Parathyroid adenoma (tissue), 2 donors: ENCODE measurements at regions not wholly inside any gene's neighbourhood (a gene's known extent, or its start where the extent isn't known, plus 50 kb on each side); places are given as distances from the start of the nearest gene placed in this dataset.

ENCODE experiments used
- H2AFZ ChIP-seq: fragments of 300-600 bp; sonication (generic); one replicate; pipeline ENCODE4 v1.7.0; 2017; ENCODE audit warnings: antibody characterized with exemption, mild to moderate bottlenecking
- H3K27ac ChIP-seq: fragments of 300-600 bp; sonication (generic); one replicate; pipeline ENCODE4 v1.7.0; 2017
- H3K27me3 ChIP-seq: fragments of 300-600 bp; sonication (generic); one replicate; pipeline ENCODE4 v1.7.0; 2017; ENCODE audit warnings: low read length; ENCODE audit not compliant: control insufficient read depth, insufficient read depth
- H3K36me3 ChIP-seq: fragments of 300-600 bp; sonication (generic); one replicate; pipeline ENCODE4 v1.7.0; 2017; ENCODE audit warnings: low read length; ENCODE audit not compliant: control insufficient read depth, insufficient read depth
- H3K4me1 ChIP-seq: fragments of 300-600 bp; sonication (generic); one replicate; pipeline ENCODE4 v1.7.0; 2017; ENCODE audit warnings: control low read depth
- H3K4me2 ChIP-seq: fragments of 300-600 bp; sonication (generic); one replicate; pipeline ENCODE4 v1.7.0; 2017; ENCODE audit warnings: low read length
- H3K4me3 ChIP-seq: fragments of 300-600 bp; sonication (generic); one replicate; pipeline ENCODE4 v1.7.0; 2017; ENCODE audit warnings: low read depth, low read length
- H3K79me2 ChIP-seq: fragments of 300-600 bp; sonication (generic); one replicate; pipeline ENCODE4 v1.7.0; 2017; ENCODE audit warnings: control low read depth
- H3K9ac ChIP-seq: fragments of 300-600 bp; sonication (generic); one replicate; pipeline ENCODE4 v1.7.0; 2017; ENCODE audit warnings: mild to moderate bottlenecking
- H3K9me3 ChIP-seq: fragments of 300-600 bp; sonication (generic); one replicate; pipeline ENCODE4 v1.7.0; 2017; ENCODE audit warnings: low read length; ENCODE audit not compliant: control insufficient read depth
- CTCF ChIP-seq: fragments of 300-600 bp; sonication (generic); IDR thresholded peaks from one replicate; pipeline ENCODE4 v1.7.0; 2017; ENCODE audit warnings: antibody characterized with exemption, mild to moderate bottlenecking
- donor health status: primary hyperparathyroidism.

GRCh38 chr13:109954441-109954840 is 168.1 kb upstream of the IRS2 start:
- Histone ChIP-seq H2AFZ (no peak overlapping the region), H3K9ac (no peak overlapping the region), H3K27ac (no peak overlapping the region), H3K4me2 (no peak overlapping the region), H3K4me1 (no peaks in the 10 kb centered on the region), H3K27me3 (no peaks in the 10 kb centered on the region), H3K36me3 (no peaks in the 10 kb centered on the region), H3K79me2 (no peaks in the 10 kb centered on the region), H3K9me3 (no peaks in the 10 kb centered on the region), H3K4me3 (no peak overlapping the region)
- TF ChIP-seq CTCF: no peak

GRCh38 chr13:109951491-109951890 is 165.1 kb upstream of the IRS2 start:
- H3K4me1 ChIP-seq: no peaks in the 10 kb centered on the region
- H3K27ac ChIP-seq: no peak overlapping the region
- H3K9me3 ChIP-seq: no peaks in the 10 kb centered on the region
- no peak overlapping the region for H3K4me2 ChIP-seq
- H3K27me3 ChIP-seq: no peaks in the 10 kb centered on the region
- H2AFZ ChIP-seq: no peak overlapping the region
- H3K36me3 ChIP-seq: no peaks in the 10 kb centered on the region
- H3K79me2 ChIP-seq: no peaks in the 10 kb centered on the region
- H3K4me3 ChIP-seq: no peak overlapping the region
- TF ChIP-seq CTCF: no peak
- no peak overlapping the region for H3K9ac ChIP-seq

- Histone ChIP-seq H3K4me2 (no peak overlapping the region), H3K27ac (no peak overlapping the region), H3K9ac (no peak overlapping the region), H3K27me3 (no peaks in the 10 kb centered on the region), H3K79me2 (no peaks in the 10 kb centered on the region), H3K4me1 (no peaks in the 10 kb centered on the region), H2AFZ (no peak overlapping the region), H3K9me3 (no peaks in the 10 kb centered on the region), H3K36me3 (no peaks in the 10 kb centered on the region), H3K4me3 (no peak overlapping the region)
- TF ChIP-seq CTCF: no peak
Observed at GRCh38 chr13:109949397-109949796, 163.0 kb upstream of the IRS2 start.

GRCh38 chr13:109947006-109947405 is 160.6 kb upstream of the IRS2 start:
- Histone ChIP-seq H2AFZ (no peak overlapping the region), H3K27me3 (no peaks in the 10 kb centered on the region), H3K36me3 (no peaks in the 10 kb centered on the region), H3K27ac (no peak overlapping the region), H3K9ac (no peak overlapping the region), H3K4me3 (no peak overlapping the region), H3K4me1 (no peaks in the 10 kb centered on the region), H3K79me2 (no peaks in the 10 kb centered on the region), H3K4me2 (no peak overlapping the region), H3K9me3 (no peaks in the 10 kb centered on the region)
- no peak for TF ChIP-seq CTCF

GRCh38 chr13:109945206-109945960 is 159.0 kb upstream of the IRS2 start:
- no peak for TF ChIP-seq CTCF
- H2AFZ ChIP-seq: no peak overlapping the region

More at GRCh38 chr13:109945206-109945960, 159.0 kb upstream of the IRS2 start:
- H3K4me3 ChIP-seq: no peak overlapping the region
- no peak overlapping the region for H3K4me2 ChIP-seq
- no peaks in the 10 kb centered on the region for H3K79me2 ChIP-seq
- no peak overlapping the region for H3K27ac ChIP-seq
- H3K27me3 ChIP-seq: no peaks in the 10 kb centered on the region
- no peaks in the 10 kb centered on the region for H3K9me3 ChIP-seq
- H3K4me1 ChIP-seq: no peaks in the 10 kb centered on the region
- H3K9ac ChIP-seq: no peak overlapping the region
- H3K36me3 ChIP-seq: no peaks in the 10 kb centered on the region
